Activated CD8-positive, alpha-beta T cell treated with anti-CD3 and anti-CD28 coated beads for 36 hours (primary cell): ENCODE measurements at regions not wholly inside any gene's neighbourhood (a gene's known extent, or its start where the extent isn't known, plus 50 kb on each side); places are given as distances from the start of the nearest gene placed in this dataset.

Experiments
- ATAC-seq: fragments of 200-7000 bp; cut with Tn5 transposase; one replicate; pipeline ENCODE4 v1.10.0; 2021; ENCODE audit warnings: mild to moderate bottlenecking, moderate library complexity
- CTCF ChIA-PET: fragments of 350-600 bp; sonication (Branson Sonifier 250); formaldehyde crosslinking; loops from one replicate; lab custom pipeline; 2021; ENCODE audit warnings: antibody characterized with exemption; lab: Charles Lee
- POLR2A ChIA-PET: fragments of 350-600 bp; sonication (Branson Sonifier 250); formaldehyde crosslinking; loops from one replicate; lab custom pipeline; 2021; ENCODE audit warnings: antibody characterized with exemption; lab: Charles Lee
- DNase-seq: peaks from one replicate; pipeline ENCODE4 v3.0.0-alpha.2; 2020
- H3K27ac Mint-ChIP-seq: one replicate; pipeline ENCODE4 v1.8.0; 2021; ENCODE audit warnings: mild to moderate bottlenecking, mixed read lengths
- H3K27me3 Mint-ChIP-seq: one replicate; pipeline ENCODE4 v1.8.0; 2021; ENCODE audit warnings: mixed read lengths
- H3K36me3 Mint-ChIP-seq: one replicate; pipeline ENCODE4 v1.8.0; 2021; ENCODE audit warnings: low read depth, mixed read lengths
- H3K4me1 Mint-ChIP-seq: one replicate; pipeline ENCODE4 v1.8.0; 2021; ENCODE audit warnings: low read depth, mixed read lengths
- H3K4me3 Mint-ChIP-seq: one replicate; pipeline ENCODE4 v1.8.0; 2021; ENCODE audit warnings: mild to moderate bottlenecking, moderate library complexity, mixed read lengths
- H3K9me3 Mint-ChIP-seq: one replicate; pipeline ENCODE4 v1.8.0; 2021; ENCODE audit warnings: mixed read lengths
- intact Hi-C: fragments of 100-400 bp; cut with micrococcal nuclease; formaldehyde crosslinking; loops from one replicate; pipeline ENCODE4 v1.10.0; 2022
- TF ChIP-seq, protein P1 (sequence below): fragments of 200-600 bp; IDR thresholded peaks from one replicate; pipeline ENCODE4 v1.8.0; 2022; ENCODE audit warnings: antibody characterized with exemption, mild to moderate bottlenecking

DNA sequence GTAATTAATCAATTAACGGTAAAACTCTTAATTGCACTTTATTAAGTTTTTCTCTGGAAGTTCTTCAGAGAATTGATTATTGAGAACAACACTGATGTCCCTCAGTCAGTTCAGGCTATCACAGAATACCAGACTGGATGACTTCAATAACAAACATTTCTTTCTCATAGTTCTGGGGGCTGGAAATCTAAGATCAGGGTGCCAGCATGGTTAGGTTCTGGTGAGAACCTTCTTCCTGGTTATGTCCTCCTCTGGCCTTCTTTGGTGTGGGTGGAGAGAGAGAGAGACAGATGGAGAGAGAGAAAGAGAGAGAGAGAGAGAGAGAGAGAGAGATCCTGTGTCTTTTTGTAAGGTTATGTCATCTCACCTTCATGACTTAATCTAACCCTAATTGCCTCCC is 71.4 kb upstream of the DAP start:
- H3K36me3 Mint-ChIP-seq = no peaks in the 10 kb centered on the region
- DNase-seq (no peak), ATAC-seq (no peak)
- H3K27ac Mint-ChIP-seq = no peak overlapping the region
- H3K9me3 Mint-ChIP-seq = no peaks in the 10 kb centered on the region
- no peak overlapping the region for H3K4me3 Mint-ChIP-seq
- peaks cover 2% of the 10 kb centered on the region for H3K27me3 Mint-ChIP-seq
- intact Hi-C loops = no loop called here
- no peaks in the 10 kb centered on the region for H3K4me1 Mint-ChIP-seq
- ChIA-PET POLR2A (no interaction called here), CTCF (no interaction called here)
- TF ChIP-seq, protein P1, sequence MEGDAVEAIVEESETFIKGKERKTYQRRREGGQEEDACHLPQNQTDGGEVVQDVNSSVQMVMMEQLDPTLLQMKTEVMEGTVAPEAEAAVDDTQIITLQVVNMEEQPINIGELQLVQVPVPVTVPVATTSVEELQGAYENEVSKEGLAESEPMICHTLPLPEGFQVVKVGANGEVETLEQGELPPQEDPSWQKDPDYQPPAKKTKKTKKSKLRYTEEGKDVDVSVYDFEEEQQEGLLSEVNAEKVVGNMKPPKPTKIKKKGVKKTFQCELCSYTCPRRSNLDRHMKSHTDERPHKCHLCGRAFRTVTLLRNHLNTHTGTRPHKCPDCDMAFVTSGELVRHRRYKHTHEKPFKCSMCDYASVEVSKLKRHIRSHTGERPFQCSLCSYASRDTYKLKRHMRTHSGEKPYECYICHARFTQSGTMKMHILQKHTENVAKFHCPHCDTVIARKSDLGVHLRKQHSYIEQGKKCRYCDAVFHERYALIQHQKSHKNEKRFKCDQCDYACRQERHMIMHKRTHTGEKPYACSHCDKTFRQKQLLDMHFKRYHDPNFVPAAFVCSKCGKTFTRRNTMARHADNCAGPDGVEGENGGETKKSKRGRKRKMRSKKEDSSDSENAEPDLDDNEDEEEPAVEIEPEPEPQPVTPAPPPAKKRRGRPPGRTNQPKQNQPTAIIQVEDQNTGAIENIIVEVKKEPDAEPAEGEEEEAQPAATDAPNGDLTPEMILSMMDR = no peak

DNA sequence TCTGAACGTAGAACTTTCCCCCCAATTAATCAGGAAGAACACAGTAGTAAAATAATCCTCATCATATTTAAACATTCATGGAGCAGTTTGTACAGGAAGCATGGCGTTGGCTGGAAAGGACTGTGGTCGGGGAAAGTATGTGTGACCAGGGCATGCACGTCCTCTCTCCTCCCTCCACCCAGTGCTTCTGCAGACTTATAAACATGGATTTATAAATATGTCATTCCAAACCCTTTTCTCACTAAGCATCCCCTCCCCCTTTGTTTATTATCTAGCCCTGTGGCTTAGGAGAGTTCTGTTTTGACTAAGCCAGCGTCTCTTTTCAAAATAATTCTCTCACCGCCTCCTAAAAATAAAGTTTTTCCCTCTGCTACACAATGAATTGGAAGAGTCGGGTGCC is 70.4 kb upstream of the DAP start:
- no peak overlapping the region for H3K27ac Mint-ChIP-seq
- no peaks in the 10 kb centered on the region for H3K9me3 Mint-ChIP-seq
- CTCF ChIA-PET = interaction anchor here (1.6 kb wide), 1 partner anchor 142 kb away, joined by 3 read pairs; no protein-coding TSS in a partner anchor
- peaks cover 2% of the 10 kb centered on the region for H3K27me3 Mint-ChIP-seq
- POLR2A ChIA-PET = no interaction called here
- no peaks in the 10 kb centered on the region for H3K4me1 Mint-ChIP-seq
- TF ChIP-seq, protein P1 = no peak
- no peak overlapping the region for H3K4me3 Mint-ChIP-seq
- DNase-seq (no peak), ATAC-seq (no peak)
- intact Hi-C loops = no loop called here
- H3K36me3 Mint-ChIP-seq = no peaks in the 10 kb centered on the region

DNA sequence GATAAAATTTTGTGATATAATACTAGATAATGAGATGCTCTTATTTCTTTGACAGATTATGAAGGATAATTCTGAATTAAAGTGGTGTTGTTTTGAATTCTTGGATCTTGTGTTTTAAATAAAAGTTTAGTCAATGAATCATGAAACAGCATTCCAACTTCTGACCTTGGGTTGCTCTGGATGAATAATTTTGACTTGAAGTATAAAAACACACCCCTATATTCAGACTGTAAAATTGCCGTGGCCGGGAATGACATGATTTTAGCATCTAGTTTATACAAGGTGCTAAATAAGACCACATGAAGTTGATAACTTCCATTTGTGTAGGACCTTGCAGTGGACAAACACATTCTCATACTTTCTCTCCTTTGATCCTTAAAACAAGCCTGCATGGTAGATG is 67.2 kb upstream of the DAP start:
- no peaks in the 10 kb centered on the region for H3K9me3 Mint-ChIP-seq
- no peak for DNase-seq
- H3K4me3 Mint-ChIP-seq = no peak overlapping the region
- ATAC-seq = no peak
- H3K4me1 Mint-ChIP-seq = no peaks in the 10 kb centered on the region
- ChIA-PET POLR2A (interaction anchor here (0.9 to 1.3 kb wide), 2 partner anchors 10 to 27 kb away, joined by 3 read pairs; no protein-coding TSS in a partner anchor), CTCF (no interaction called here)
- H3K27ac Mint-ChIP-seq = no peak overlapping the region
- TF ChIP-seq, protein P1 = no peak
- peaks cover 4% of the 10 kb centered on the region for H3K27me3 Mint-ChIP-seq
- intact Hi-C loops = no loop called here
- H3K36me3 Mint-ChIP-seq = no peaks in the 10 kb centered on the region

DNA sequence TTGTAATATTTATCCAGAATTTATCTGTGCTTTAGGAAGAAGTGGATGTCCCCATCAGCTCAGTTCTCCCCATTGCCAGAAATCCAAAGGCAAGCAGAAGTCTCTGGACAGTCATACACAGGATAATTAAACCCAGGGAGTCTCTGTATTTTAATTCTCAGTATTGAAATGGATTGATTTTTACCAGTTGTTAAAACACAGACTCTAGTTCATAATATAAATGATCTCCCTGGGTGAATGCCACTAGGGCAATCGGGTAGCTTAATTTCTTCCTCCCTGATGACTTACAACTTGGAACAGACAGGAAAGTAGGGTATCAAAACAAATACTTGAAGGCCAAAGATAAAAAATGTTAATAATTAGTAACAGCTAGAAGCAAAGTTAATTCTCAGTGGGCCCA is 66.5 kb upstream of the DAP start:
- ChIA-PET CTCF (interaction anchor here (0.8 to 1.4 kb wide), 3 partner anchors 11 to 126 kb away, joined by 3 to 4 read pairs (median 4); no protein-coding TSS in a partner anchor), POLR2A (interaction anchor here (0.9 to 1.3 kb wide), 2 partner anchors 11 to 27 kb away, joined by 3 read pairs; no protein-coding TSS in a partner anchor)
- DNase-seq = no peak
- H3K9me3 Mint-ChIP-seq = no peaks in the 10 kb centered on the region
- H3K36me3 Mint-ChIP-seq = no peaks in the 10 kb centered on the region
- H3K4me1 Mint-ChIP-seq = no peaks in the 10 kb centered on the region
- ATAC-seq = no peak
- no peak overlapping the region for H3K4me3 Mint-ChIP-seq
- intact Hi-C loops = no loop called here
- TF ChIP-seq, protein P1 = no peak
- H3K27ac Mint-ChIP-seq = no peak overlapping the region
- peaks cover 7% of the 10 kb centered on the region for H3K27me3 Mint-ChIP-seq

DNA sequence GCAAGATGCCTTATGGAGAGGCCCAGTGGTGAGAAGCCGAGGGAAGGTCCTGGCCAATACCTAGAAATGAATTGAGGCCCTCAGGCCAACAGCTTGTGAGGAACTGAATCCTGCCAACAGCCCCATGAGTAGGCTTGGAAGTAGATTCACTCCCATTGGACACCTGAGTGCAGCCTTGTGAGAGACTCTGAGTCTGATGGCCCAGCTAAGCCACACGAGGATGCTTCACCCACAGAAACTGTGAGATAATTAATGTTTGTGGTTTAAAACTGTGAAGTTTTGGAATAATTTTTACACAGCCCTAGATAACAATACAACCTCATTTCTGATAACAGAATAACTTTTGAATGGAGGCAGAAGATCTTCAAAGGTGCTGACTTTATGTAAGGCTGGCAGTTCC is 65.9 kb upstream of the DAP start:
- Mint-ChIP-seq H3K27ac (no peak overlapping the region), H3K9me3 (no peaks in the 10 kb centered on the region), H3K27me3 (peaks cover 12% of the 10 kb centered on the region), H3K36me3 (no peaks in the 10 kb centered on the region), H3K4me3 (no peak overlapping the region), H3K4me1 (no peaks in the 10 kb centered on the region)
- DNase-seq (no peak), ATAC-seq (no peak)
- intact Hi-C loops = no loop called here
- POLR2A ChIA-PET = interaction anchor here (1.3 kb wide), 1 partner anchor 11 kb away, joined by 3 read pairs; no protein-coding TSS in a partner anchor
- CTCF ChIA-PET = interaction anchor here (0.8 to 1.4 kb wide), 3 partner anchors 11 to 125 kb away, joined by 3 to 4 read pairs (median 4); no protein-coding TSS in a partner anchor
- TF ChIP-seq, protein P1 = no peak
